HL-60 (cell line): ENCODE measurements at regions not wholly inside any gene's neighbourhood (a gene's known extent, or its start where the extent isn't known, plus 50 kb on each side); places are given as distances from the start of the nearest gene placed in this dataset.

Experiments used
- CTCF ChIP-seq: IDR thresholded peaks from one replicate; pipeline ENCODE4 v1.5.1; 2011; ENCODE audit warnings: low read length, control low read depth, inconsistent platforms; ENCODE audit not compliant: insufficient read depth
- GABPA ChIP-seq: IDR thresholded peaks from 2 replicates; pipeline ENCODE4 v1.6.1; 2012; ENCODE audit warnings: low read depth
- REST ChIP-seq: IDR thresholded peaks from 2 replicates; pipeline ENCODE4 v1.6.1; 2012; ENCODE audit warnings: low read depth; ENCODE audit not compliant: insufficient replicate concordance

GRCh38 chr1:25082995-25083394 lies 149.3 kb downstream of the SYF2 start:
- TF ChIP-seq GABPA (no peak), REST (no peak), CTCF (no peak)
